ENCODE measurements at regions not wholly inside any gene's neighbourhood (a gene's known extent, or its start where the extent isn't known, plus 50 kb on each side); places are given as distances from the start of the nearest gene placed in this dataset.

- TF ChIP-seq ATF3 (IDR thresholded peaks at IDR 0.05) (no peak), SP1 (IDR thresholded peaks at IDR 0.05; ENCODE audit: low read depth) (no peak), YY1 (IDR thresholded peaks at IDR 0.05; ENCODE audit: extremely low read depth, insufficient replicate concordance, low read depth, low read length) (no peak), ELF1 (IDR thresholded peaks at IDR 0.05; ENCODE audit: borderline replicate concordance, low read depth) (no peak), FOSL1 (IDR thresholded peaks at IDR 0.05; ENCODE audit: low read depth) (no peak)
Measured at GRCh38 chr10:107706096-107706725, 541.7 kb upstream of the SORCS1 start (continued).

DNA sequence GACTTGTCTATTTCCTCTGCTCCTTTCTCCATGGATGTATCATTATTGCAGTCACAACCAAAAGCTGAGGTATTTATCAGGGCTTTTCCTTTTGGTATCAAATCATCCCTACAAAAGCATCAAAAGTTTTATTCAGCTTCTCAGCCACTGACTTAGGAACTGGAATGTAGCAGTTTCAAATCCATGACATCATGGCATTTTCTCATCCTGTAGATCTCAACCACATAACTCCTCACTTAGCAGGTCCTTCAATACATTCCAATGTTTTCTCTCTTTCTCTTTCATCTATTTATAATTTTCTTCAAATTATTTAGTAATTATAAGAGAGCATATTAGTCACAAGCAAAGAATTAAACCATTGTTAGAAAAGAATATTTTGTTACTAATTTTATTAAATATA lies 537.4 kb upstream of the SORCS1 start:
- H3K9me3 ChIP-seq (ENCODE audit: control insufficient read depth in 1 of 2, insufficient read depth in 1 of 2, low read depth in 1 of 2, low read length in 2 of 2) = peaks cover 47 to 64% of the 10 kb centered on the region in 2 experiments; a peak in 3 of 4 replicates
- H3K27me3 ChIP-seq (ENCODE audit: insufficient read depth, low read length) = no peaks in the 10 kb centered on the region
- no peaks in the 10 kb centered on the region for H3K4me1 ChIP-seq (ENCODE audit: control insufficient read depth in 1 of 2, insufficient read depth in 2 of 2, low read length in 2 of 2)
- no peaks in the 10 kb centered on the region for H3K79me2 ChIP-seq (ENCODE audit: insufficient read depth, low read length)
- H3K36me3 ChIP-seq (ENCODE audit: control insufficient read depth in 1 of 2, insufficient read depth in 2 of 2, low read length in 2 of 2) = no peaks in the 10 kb centered on the region
- H3K4me2 ChIP-seq (ENCODE audit: low read length) = no peak overlapping the region
- no peak overlapping the region for H3K27ac ChIP-seq (ENCODE audit: low read depth, low read length)
- H2AFZ ChIP-seq (ENCODE audit: low read depth, low read length, poor library complexity, severe bottlenecking) = no peak overlapping the region
- no peaks in the 10 kb centered on the region for H3K9me2 ChIP-seq (ENCODE audit: insufficient read depth)
- RAD21 ChIA-PET (ENCODE audit: low non-redundant PET in 1 of 2, low total read pairs in 2 of 2, uncharacterized antibody in 2 of 2, unreplicated experiment in 2 of 2) = no interaction called here
- no peaks in the 10 kb centered on the region for H4K20me1 ChIP-seq (ENCODE audit: insufficient read depth)
- TF ChIP-seq ATF3 (IDR thresholded peaks at IDR 0.05) = no peak
- DNase-seq (ENCODE audit: low read depth, low spot score) = no peak
- H3K9ac ChIP-seq (ENCODE audit: low read length) = no peak overlapping the region
- ATAC-seq = no peak
- intact Hi-C loops (cut with micrococcal nuclease) = no loop called here
- CTCF ChIA-PET = no interaction called here
- no peak overlapping the region for H3K4me3 ChIP-seq (replicated peaks in 1 of 2; ENCODE audit: low read depth in 1 of 2, low read length in 2 of 2)
- POLR2A ChIA-PET = no interaction called here
- no TSS peak for BruUV-seq (replicated peaks)

DNA sequence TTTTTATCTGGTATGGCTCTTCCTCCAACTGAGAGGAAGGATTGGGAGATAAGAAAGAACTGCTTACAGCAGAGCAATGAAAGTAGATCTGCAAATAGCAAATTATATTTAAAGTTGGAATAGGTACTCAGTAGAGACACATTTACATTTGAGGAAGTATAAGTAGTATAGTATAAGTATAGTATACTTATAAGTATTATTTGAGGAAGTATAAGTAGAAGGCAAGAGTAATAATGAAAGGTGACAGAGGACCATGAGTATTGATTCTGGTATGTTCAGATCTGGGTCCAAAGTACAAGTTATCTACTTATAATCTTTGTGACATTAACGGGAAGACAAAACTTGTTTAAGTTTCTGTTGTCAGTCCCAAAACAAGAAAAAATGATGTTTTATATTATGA lies 527.6 kb upstream of the SORCS1 start:
- BruUV-seq (replicated peaks) = no TSS peak
- ChIA-PET RAD21 (ENCODE audit: low non-redundant PET in 1 of 2, low total read pairs in 2 of 2, uncharacterized antibody in 2 of 2, unreplicated experiment in 2 of 2) (no interaction called here), POLR2A (no interaction called here), CTCF (no interaction called here)
- Histone ChIP-seq H4K20me1 (ENCODE audit: insufficient read depth) (no peaks in the 10 kb centered on the region), H3K9me2 (ENCODE audit: insufficient read depth) (no peaks in the 10 kb centered on the region), H3K9me3 (ENCODE audit: control insufficient read depth in 1 of 2, insufficient read depth in 1 of 2, low read depth in 1 of 2, low read length in 2 of 2) (peaks cover 18 to 42% of the 10 kb centered on the region in 2 experiments; a peak in 3 of 4 replicates), H3K36me3 (ENCODE audit: control insufficient read depth in 1 of 2, insufficient read depth in 2 of 2, low read length in 2 of 2) (no peaks in the 10 kb centered on the region), H2AFZ (ENCODE audit: low read depth, low read length, poor library complexity, severe bottlenecking) (no peak overlapping the region), H3K9ac (ENCODE audit: low read length) (no peak overlapping the region), H3K4me1 (ENCODE audit: control insufficient read depth in 1 of 2, insufficient read depth in 2 of 2, low read length in 2 of 2) (no peaks in the 10 kb centered on the region), H3K4me2 (ENCODE audit: low read length) (no peak overlapping the region), H3K4me3 (replicated peaks in 1 of 2; ENCODE audit: low read depth in 1 of 2, low read length in 2 of 2) (no peak overlapping the region), H3K79me2 (ENCODE audit: insufficient read depth, low read length) (no peaks in the 10 kb centered on the region), H3K27me3 (ENCODE audit: insufficient read depth, low read length) (no peaks in the 10 kb centered on the region), H3K27ac (ENCODE audit: low read depth, low read length) (no peak overlapping the region)
- TF ChIP-seq FOSL1 (IDR thresholded peaks at IDR 0.05; ENCODE audit: low read depth) = no peak
- no peak for TF ChIP-seq ZBTB33 (IDR thresholded peaks at IDR 0.05; ENCODE audit: extremely low read depth, insufficient replicate concordance, low read length)
- no peak for TF ChIP-seq ZNF274 (IDR thresholded peaks at IDR 0.05; ENCODE audit: low read depth, low read length)
- TF ChIP-seq POLR2AphosphoS5 (IDR thresholded peaks at IDR 0.05; ENCODE audit: low read depth, low read length) = no peak
- TF ChIP-seq EGR1 (IDR thresholded peaks at IDR 0.05; ENCODE audit: low read depth) = no peak
- TF ChIP-seq POLR2A (IDR thresholded peaks at IDR 0.05; ENCODE audit: borderline replicate concordance, extremely low read depth, insufficient read depth, insufficient read length) = no peak
- TF ChIP-seq EZH2phosphoT487 (IDR thresholded peaks at IDR 0.05; ENCODE audit: borderline replicate concordance) = no peak
- TF ChIP-seq TCF7L2 (IDR thresholded peaks at IDR 0.05; ENCODE audit: borderline replicate concordance, extremely low read depth, insufficient read depth, insufficient read length) = no peak
- no peak for DNase-seq (ENCODE audit: low read depth, low spot score)
- intact Hi-C loops (cut with micrococcal nuclease) = no loop called here
- no peak for ATAC-seq

Measured in HCT116 (cell line).